Neural progenitor cell (in vitro differentiated cells): ENCODE measurements at regions not wholly inside any gene's neighbourhood (a gene's known extent, or its start where the extent isn't known, plus 50 kb on each side); places are given as distances from the start of the nearest gene placed in this dataset.

Experiments
- CTCF ChIP-seq: fragments of 200-600 bp; sonication (generic); IDR thresholded peaks from 2 replicates; pipeline ENCODE4 v1.5.1; 2017; ENCODE audit warnings: antibody characterized with exemption, mild to moderate bottlenecking
- EZH2 ChIP-seq: fragments of 200-600 bp; sonication (generic); IDR thresholded peaks from 2 replicates; pipeline ENCODE4 v1.6.1; 2017; ENCODE audit warnings: antibody characterized with exemption, mild to moderate bottlenecking, moderate library complexity
- EZH2phosphoT487 ChIP-seq: fragments of 200-600 bp; sonication (generic); IDR thresholded peaks from 2 replicates; pipeline ENCODE4 v1.6.1; 2017; ENCODE audit warnings: antibody characterized with exemption

GRCh38 chr7:136049818-136050461 is 72.8 kb upstream of the MTPN start:
- TF ChIP-seq EZH2 (no peak), CTCF (no peak), EZH2phosphoT487 (no peak)
